ENCODE measurements at regions not wholly inside any gene's neighbourhood (a gene's known extent, or its start where the extent isn't known, plus 50 kb on each side); places are given as distances from the start of the nearest gene placed in this dataset.

GRCh38 chr20:22490287-22491193, 93.8 kb downstream of the FOXA2 start (continued):
- TF ChIP-seq, protein P1, sequence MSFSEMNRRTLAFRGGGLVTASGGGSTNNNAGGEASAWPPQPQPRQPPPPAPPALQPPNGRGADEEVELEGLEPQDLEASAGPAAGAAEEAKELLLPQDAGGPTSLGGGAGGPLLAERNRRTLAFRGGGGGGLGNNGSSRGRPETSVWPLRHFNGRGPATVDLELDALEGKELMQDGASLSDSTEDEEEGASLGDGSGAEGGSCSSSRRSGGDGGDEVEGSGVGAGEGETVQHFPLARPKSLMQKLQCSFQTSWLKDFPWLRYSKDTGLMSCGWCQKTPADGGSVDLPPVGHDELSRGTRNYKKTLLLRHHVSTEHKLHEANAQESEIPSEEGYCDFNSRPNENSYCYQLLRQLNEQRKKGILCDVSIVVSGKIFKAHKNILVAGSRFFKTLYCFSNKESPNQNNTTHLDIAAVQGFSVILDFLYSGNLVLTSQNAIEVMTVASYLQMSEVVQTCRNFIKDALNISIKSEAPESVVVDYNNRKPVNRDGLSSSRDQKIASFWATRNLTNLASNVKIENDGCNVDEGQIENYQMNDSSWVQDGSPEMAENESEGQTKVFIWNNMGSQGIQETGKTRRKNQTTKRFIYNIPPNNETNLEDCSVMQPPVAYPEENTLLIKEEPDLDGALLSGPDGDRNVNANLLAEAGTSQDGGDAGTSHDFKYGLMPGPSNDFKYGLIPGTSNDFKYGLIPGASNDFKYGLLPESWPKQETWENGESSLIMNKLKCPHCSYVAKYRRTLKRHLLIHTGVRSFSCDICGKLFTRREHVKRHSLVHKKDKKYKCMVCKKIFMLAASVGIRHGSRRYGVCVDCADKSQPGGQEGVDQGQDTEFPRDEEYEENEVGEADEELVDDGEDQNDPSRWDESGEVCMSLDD (CRISPR knock-in tag; IDR thresholded peaks at IDR 0.05; ENCODE audit: borderline replicate concordance): 0 out of 2 replicates have a peak, but pooled peaks have one; percentile 12
- TF ChIP-seq AKAP8 (CRISPR knock-in tag; IDR thresholded peaks at IDR 0.05) (peak; percentile 75; the same call in 1 of the 2 replicates), THAP8 (CRISPR knock-in tag; IDR thresholded peaks at IDR 0.05; ENCODE audit: borderline replicate concordance) (0 out of 2 replicates have a peak, but pooled peaks have one; percentile 45), JARID2 (CRISPR knock-in tag; IDR thresholded peaks at IDR 0.05; ENCODE audit: insufficient replicate concordance) (no peak), IRX3 (CRISPR knock-in tag; IDR thresholded peaks at IDR 0.05; ENCODE audit: borderline replicate concordance, low read depth) (no peak), DR1 (CRISPR knock-in tag; IDR thresholded peaks at IDR 0.05) (peak; percentile 80), ZBTB42 (CRISPR knock-in tag; IDR thresholded peaks at IDR 0.05) (peak; percentile 60), GLI4 (CRISPR knock-in tag; IDR thresholded peaks at IDR 0.05; ENCODE audit: borderline replicate concordance) (peak; percentile 70; the same call in 1 of the 2 replicates), ZNF354B (CRISPR knock-in tag; IDR thresholded peaks at IDR 0.05) (no peak), ZNF263 (CRISPR knock-in tag; IDR thresholded peaks at IDR 0.05) (peak; percentile 63; the same call in 1 of the 2 replicates), TIGD3 (CRISPR knock-in tag; IDR thresholded peaks at IDR 0.05; ENCODE audit: borderline replicate concordance) (no peak), ZBTB21 (CRISPR knock-in tag; IDR thresholded peaks at IDR 0.05) (peak; percentile 86), SUZ12 (IDR thresholded peaks at IDR 0.05; ENCODE audit: low read depth, low read length) (no peak), ZNF138 (CRISPR knock-in tag; IDR thresholded peaks at IDR 0.05; ENCODE audit: low read depth) (peak; percentile 93), EED (CRISPR knock-in tag; IDR thresholded peaks at IDR 0.05) (no peak), TRIM22 (IDR thresholded peaks at IDR 0.05) (no peak), RXRA (CRISPR knock-in tag; IDR thresholded peaks at IDR 0.05) (peak; percentile 73), EZH2 (conservative IDR thresholded peaks at IDR 0.05; ENCODE audit: low read depth, low read length) (no peak)
- TF ChIP-seq, protein P2, sequence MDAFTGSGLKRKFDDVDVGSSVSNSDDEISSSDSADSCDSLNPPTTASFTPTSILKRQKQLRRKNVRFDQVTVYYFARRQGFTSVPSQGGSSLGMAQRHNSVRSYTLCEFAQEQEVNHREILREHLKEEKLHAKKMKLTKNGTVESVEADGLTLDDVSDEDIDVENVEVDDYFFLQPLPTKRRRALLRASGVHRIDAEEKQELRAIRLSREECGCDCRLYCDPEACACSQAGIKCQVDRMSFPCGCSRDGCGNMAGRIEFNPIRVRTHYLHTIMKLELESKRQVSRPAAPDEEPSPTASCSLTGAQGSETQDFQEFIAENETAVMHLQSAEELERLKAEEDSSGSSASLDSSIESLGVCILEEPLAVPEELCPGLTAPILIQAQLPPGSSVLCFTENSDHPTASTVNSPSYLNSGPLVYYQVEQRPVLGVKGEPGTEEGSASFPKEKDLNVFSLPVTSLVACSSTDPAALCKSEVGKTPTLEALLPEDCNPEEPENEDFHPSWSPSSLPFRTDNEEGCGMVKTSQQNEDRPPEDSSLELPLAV (CRISPR knock-in tag; conservative IDR thresholded peaks at IDR 0.05; ENCODE audit: low read depth): no peak
- TF ChIP-seq, protein P3, sequence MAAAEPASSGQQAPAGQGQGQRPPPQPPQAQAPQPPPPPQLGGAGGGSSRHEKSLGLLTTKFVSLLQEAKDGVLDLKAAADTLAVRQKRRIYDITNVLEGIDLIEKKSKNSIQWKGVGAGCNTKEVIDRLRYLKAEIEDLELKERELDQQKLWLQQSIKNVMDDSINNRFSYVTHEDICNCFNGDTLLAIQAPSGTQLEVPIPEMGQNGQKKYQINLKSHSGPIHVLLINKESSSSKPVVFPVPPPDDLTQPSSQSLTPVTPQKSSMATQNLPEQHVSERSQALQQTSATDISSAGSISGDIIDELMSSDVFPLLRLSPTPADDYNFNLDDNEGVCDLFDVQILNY (CRISPR knock-in tag; conservative IDR thresholded peaks at IDR 0.05): 0 out of 2 replicates have a peak, but pooled peaks have one; percentile 34

Data from HepG2 (cell line).